ENCODE measurements at regions not wholly inside any gene's neighbourhood (a gene's known extent, or its start where the extent isn't known, plus 50 kb on each side); places are given as distances from the start of the nearest gene placed in this dataset.

GRCh38 chr5:96195123-96195522 lies 233.5 kb upstream of the ELL2 start:
- no peak for TF ChIP-seq CTCF (IDR thresholded peaks at IDR 0.05)
- TF ChIP-seq POLR2A (IDR thresholded peaks at IDR 0.05): no peak
- TF ChIP-seq POLR2AphosphoS5 (IDR thresholded peaks at IDR 0.05): no peak
- no peak for TF ChIP-seq EP300 (IDR thresholded peaks at IDR 0.05)
